ENCODE measurements at regions not wholly inside any gene's neighbourhood (a gene's known extent, or its start where the extent isn't known, plus 50 kb on each side); places are given as distances from the start of the nearest gene placed in this dataset.

- no peak overlapping the region for H2AFZ ChIP-seq (ENCODE audit: low read depth, low read length)
- FAIRE-seq (no peak), DNase-seq (ENCODE audit: low read depth, low spot score) (no peak)
- H3K4me1 ChIP-seq (ENCODE audit: control insufficient read depth, extremely low read depth, insufficient read depth, low read length): no peaks in the 10 kb centered on the region
- no TSS peak for BruUV-seq (replicated peaks)
- no peak overlapping the region for H3K9ac ChIP-seq (replicated peaks; ENCODE audit: extremely low read depth, insufficient read depth, low read length)
- H3K4me3 ChIP-seq (replicated peaks in 1 of 3; ENCODE audit: insufficient read depth in 1 of 3, low read depth in 1 of 3, low read length in 3 of 3): no peak overlapping the region
- CTCF ChIA-PET: no interaction called here
- no peaks in the 10 kb centered on the region for H3K36me3 ChIP-seq (ENCODE audit: control insufficient read depth in 2 of 2, extremely low read depth in 1 of 2, insufficient read depth in 2 of 2, low read length in 2 of 2)
- no peaks in the 10 kb centered on the region for H3K9me3 ChIP-seq (replicated peaks; ENCODE audit: control insufficient read depth, insufficient read depth, low read length)
- dilution Hi-C loops (cut with MboI; ENCODE audit: extremely low pct_ligation_motif_present, low sequenced_read_pairs): no loop called here
- H3K9me1 ChIP-seq (replicated peaks; ENCODE audit: control insufficient read depth, extremely low read depth, insufficient read depth, low read length): no peaks in the 10 kb centered on the region
- H3K27me3 ChIP-seq (ENCODE audit: control insufficient read depth in 2 of 2, insufficient read depth in 2 of 2, low read length in 2 of 2): no peaks in the 10 kb centered on the region
- POLR2A ChIA-PET: no interaction called here
- H3K27ac ChIP-seq (ENCODE audit: insufficient read depth, low read depth, low read length): no peak overlapping the region
- H3K79me2 ChIP-seq (ENCODE audit: control insufficient read depth, insufficient read depth, low read length): no peaks in the 10 kb centered on the region
- no peak for TF ChIP-seq MAX (IDR thresholded peaks at IDR 0.05; ENCODE audit: insufficient read depth, insufficient read length)
- no peak for TF ChIP-seq JUN (IDR thresholded peaks at IDR 0.05; ENCODE audit: borderline replicate concordance, insufficient read depth, insufficient read length, low read depth)
- TF ChIP-seq FOS (IDR thresholded peaks at IDR 0.05; ENCODE audit: borderline replicate concordance, insufficient read depth, low read length): no peak
- TF ChIP-seq POLR2AphosphoS5 (IDR thresholded peaks at IDR 0.05; ENCODE audit: insufficient read depth, low read depth, low read length): no peak
- TF ChIP-seq CTCF (IDR thresholded peaks at IDR 0.05; ENCODE audit: extremely low read depth in 1 of 2, insufficient read depth in 1 of 2, low read depth in 1 of 2, low read length in 2 of 2): no peak
- TF ChIP-seq MYC (IDR thresholded peaks at IDR 0.05; ENCODE audit: low read depth, low read length): no peak
- TF ChIP-seq EZH2 (IDR thresholded peaks at IDR 0.05; ENCODE audit: borderline replicate concordance, low read depth, low read length, severe bottlenecking): no peak
- TF ChIP-seq GATA2 (IDR thresholded peaks at IDR 0.05; ENCODE audit: insufficient read depth, insufficient read length, low read depth, low read length): no peak
- no peak for TF ChIP-seq POLR2A (IDR thresholded peaks at IDR 0.05; ENCODE audit: low read depth, low read length)
- H3K4me2 ChIP-seq (ENCODE audit: insufficient read depth, low read length): no peak overlapping the region
- no peaks in the 10 kb centered on the region for H4K20me1 ChIP-seq (replicated peaks; ENCODE audit: control insufficient read depth, extremely low read depth, insufficient read depth, low read length)
- intact Hi-C loops (cut with micrococcal nuclease): no loop called here
Observed at GRCh38 chr5:117065161-117065560, 490.5 kb upstream of the SEMA6A start.
